ENCODE measurements at regions not wholly inside any gene's neighbourhood (a gene's known extent, or its start where the extent isn't known, plus 50 kb on each side); places are given as distances from the start of the nearest gene placed in this dataset.
"Not testable (repeated sequence)": the region's sequence is repeated elsewhere in the genome, so short reads cannot be mapped to it uniquely, and the experiment has no call there.

- no peaks in the 10 kb centered on the region for H3K79me2 ChIP-seq (ENCODE audit: insufficient read depth, low read length)
- no peak overlapping the region for H3K4ac ChIP-seq (ENCODE audit: low read depth, low read length)
- peak; percentile 4 for DNase-seq
- H3K9ac ChIP-seq (ENCODE audit: extremely low read depth, insufficient read length, low read length), result no peak overlapping the region
- H4K91ac ChIP-seq (ENCODE audit: insufficient read length, low read depth, low read length), result no peak overlapping the region
- H2BK15ac ChIP-seq (ENCODE audit: low read depth, low read length), result no peak overlapping the region
- no peak overlapping the region for H3K18ac ChIP-seq (ENCODE audit: insufficient read length, low read depth, low read length)
- no peak overlapping the region for H4K5ac ChIP-seq (ENCODE audit: insufficient read length, low read depth, low read length)
- H3K27ac ChIP-seq (ENCODE audit: insufficient read length, low read depth, low read length), result no peak overlapping the region
- no peak overlapping the region for H2BK20ac ChIP-seq (ENCODE audit: low read depth, low read length, poor library complexity, severe bottlenecking)
- no CpG with 5 or more reads among the region's 11 CpGs for WGBS (ENCODE audit: extremely low coverage, insufficient read length, low lambda C conversion rate)
- no peaks in the 10 kb centered on the region; the same call in 1 of the 2 replicates for H3K4me1 ChIP-seq (ENCODE audit: insufficient read depth, low read length)
- H2BK12ac ChIP-seq (ENCODE audit: insufficient read length, low read depth, low read length), result no peak overlapping the region
- H3K27me3 ChIP-seq (ENCODE audit: insufficient read depth, low read length), result no peaks in the 10 kb centered on the region
- no peak overlapping the region for H2AK5ac ChIP-seq (ENCODE audit: insufficient read length, low read length)
- Mint-ChIP-seq H3K4me1 (peaks cover 45 to 48% of the 10 kb centered on the region in 2 experiments), H3K27me3 (ENCODE audit: low read depth) (peaks cover 2% of the 10 kb centered on the region; the same call in 1 of the 2 replicates), H3K27ac (no peak overlapping the region), H3K9me3 (peaks cover 0 to 8% of the 10 kb centered on the region in 2 experiments; a peak in 3 of 5 replicates), H3K4me3 (no peak overlapping the region), H3K36me3 (ENCODE audit: insufficient read depth in 1 of 3, low read depth in 3 of 3) (peaks cover 0 to 10% (median 0%) of the 10 kb centered on the region in 3 experiments; a peak in 4 of 7 replicates)
- no peak overlapping the region for H3K14ac ChIP-seq (ENCODE audit: insufficient read depth, low read length)
- H3K56ac ChIP-seq (ENCODE audit: insufficient read length, low read depth, low read length), result no peak overlapping the region
- H3K79me1 ChIP-seq (ENCODE audit: insufficient read depth, low read depth, low read length, poor library complexity, severe bottlenecking), result no peaks in the 10 kb centered on the region
- no peak overlapping the region for H4K8ac ChIP-seq (replicated peaks; ENCODE audit: insufficient read length, low read depth, low read length)
- H4K20me1 ChIP-seq (ENCODE audit: control insufficient read depth, insufficient read depth, insufficient read length), result no peaks in the 10 kb centered on the region
- TF ChIP-seq CTCF (conservative IDR thresholded peaks at IDR 0.05), result no peak
- no peak overlapping the region for H3T11ph ChIP-seq (ENCODE audit: low read length)
- no peak overlapping the region for H2BK5ac ChIP-seq (ENCODE audit: insufficient read length, low read length)
- H2AFZ ChIP-seq (ENCODE audit: low read length), result no peak overlapping the region
- H3K23ac ChIP-seq (ENCODE audit: insufficient read length, low read depth, low read length), result no peak overlapping the region
- no peak overlapping the region for H3K4me2 ChIP-seq (ENCODE audit: insufficient read depth, insufficient read length, low read length)
- no peaks in the 10 kb centered on the region for H3K9me3 ChIP-seq (ENCODE audit: control insufficient read depth, low read depth, low read length)
- no peak overlapping the region for H2BK120ac ChIP-seq (ENCODE audit: low read depth, low read length, poor library complexity, severe bottlenecking)
- H3K23me2 ChIP-seq (ENCODE audit: insufficient read length, low read depth, low read length, poor library complexity, severe bottlenecking), result no peaks in the 10 kb centered on the region
Measured at GRCh38 chr6:168169624-168170023, 90.6 kb upstream of the FRMD1 start.

GRCh38 chr6:168168936-168169335 is 89.9 kb upstream of the FRMD1 start:
- not testable (repeated sequence) for H3K79me2 ChIP-seq (ENCODE audit: insufficient read depth, low read length); H2BK15ac ChIP-seq (ENCODE audit: low read depth, low read length); H3K9me3 ChIP-seq (ENCODE audit: control insufficient read depth, low read depth, low read length); H3K18ac ChIP-seq (ENCODE audit: insufficient read length, low read depth, low read length); H2BK20ac ChIP-seq (ENCODE audit: low read depth, low read length, poor library complexity, severe bottlenecking); H4K91ac ChIP-seq (ENCODE audit: insufficient read length, low read depth, low read length); H3K23me2 ChIP-seq (ENCODE audit: insufficient read length, low read depth, low read length, poor library complexity, severe bottlenecking); H2AFZ ChIP-seq (ENCODE audit: low read length); H2BK12ac ChIP-seq (ENCODE audit: insufficient read length, low read depth, low read length); H3K9me3 Mint-ChIP-seq; H3K14ac ChIP-seq (ENCODE audit: insufficient read depth, low read length); H3K27me3 Mint-ChIP-seq (ENCODE audit: low read depth); H3K79me1 ChIP-seq (ENCODE audit: insufficient read depth, low read depth, low read length, poor library complexity, severe bottlenecking); H3K23ac ChIP-seq (ENCODE audit: insufficient read length, low read depth, low read length); H3K4ac ChIP-seq (ENCODE audit: low read depth, low read length); H4K8ac ChIP-seq (replicated peaks; ENCODE audit: insufficient read length, low read depth, low read length); H3K4me3 Mint-ChIP-seq; H2BK5ac ChIP-seq (ENCODE audit: insufficient read length, low read length); H3K27ac ChIP-seq (ENCODE audit: insufficient read length, low read depth, low read length); H3K27ac Mint-ChIP-seq; H3T11ph ChIP-seq (ENCODE audit: low read length); H2AK5ac ChIP-seq (ENCODE audit: insufficient read length, low read length); H4K20me1 ChIP-seq (ENCODE audit: control insufficient read depth, insufficient read depth, insufficient read length); H3K27me3 ChIP-seq (ENCODE audit: insufficient read depth, low read length); H3K4me2 ChIP-seq (ENCODE audit: insufficient read depth, insufficient read length, low read length); H4K5ac ChIP-seq (ENCODE audit: insufficient read length, low read depth, low read length); H3K4me1 ChIP-seq (ENCODE audit: insufficient read depth, low read length); H3K56ac ChIP-seq (ENCODE audit: insufficient read length, low read depth, low read length); H3K9ac ChIP-seq (ENCODE audit: extremely low read depth, insufficient read length, low read length); H2BK120ac ChIP-seq (ENCODE audit: low read depth, low read length, poor library complexity, severe bottlenecking)
- Mint-ChIP-seq H3K4me1 (peaks cover 38 to 42% of the 10 kb centered on the region in 2 experiments), H3K36me3 (ENCODE audit: insufficient read depth in 1 of 3, low read depth in 3 of 3) (peaks cover 0 to 10% (median 0%) of the 10 kb centered on the region in 3 experiments; a peak in 4 of 7 replicates)
- no CpG with 5 or more reads among the region's 12 CpGs for WGBS (ENCODE audit: extremely low coverage, insufficient read length, low lambda C conversion rate)
- DNase-seq, result peak; percentile 15
